ENCODE measurements at regions not wholly inside any gene's neighbourhood (a gene's known extent, or its start where the extent isn't known, plus 50 kb on each side); places are given as distances from the start of the nearest gene placed in this dataset.

GRCh38 chr1:239178961-239179360 is 207.4 kb upstream of the CHRM3 start:
- H3K27me3 ChIP-seq (ENCODE audit: insufficient read depth, low read length) = no peaks in the 10 kb centered on the region
- H2AFZ ChIP-seq (ENCODE audit: low read depth, low read length) = no peak overlapping the region
- H3K4me1 ChIP-seq (ENCODE audit: insufficient read depth, low read length) = peaks cover 2% of the 10 kb centered on the region
- H3K36me3 ChIP-seq (ENCODE audit: insufficient read depth, low read length) = no peaks in the 10 kb centered on the region
- H3K4me3 ChIP-seq (ENCODE audit: low read length) = no peak overlapping the region
- H3K9me3 ChIP-seq (ENCODE audit: low read length) = no peaks in the 10 kb centered on the region

- H3K36me3 ChIP-seq (ENCODE audit: insufficient read depth, low read length) = no peaks in the 10 kb centered on the region
- no peaks in the 10 kb centered on the region for H3K27me3 ChIP-seq (ENCODE audit: insufficient read depth, low read length)
- no peaks in the 10 kb centered on the region for H3K9me3 ChIP-seq (ENCODE audit: low read length)
- H3K4me3 ChIP-seq (ENCODE audit: low read length) = no peak overlapping the region
- no peak overlapping the region for H2AFZ ChIP-seq (ENCODE audit: low read depth, low read length)
- peaks cover 2% of the 10 kb centered on the region for H3K4me1 ChIP-seq (ENCODE audit: insufficient read depth, low read length)
These were observed 211.5 kb upstream of the CHRM3 start for GRCh38 chr1:239174880-239175279.

DNA sequence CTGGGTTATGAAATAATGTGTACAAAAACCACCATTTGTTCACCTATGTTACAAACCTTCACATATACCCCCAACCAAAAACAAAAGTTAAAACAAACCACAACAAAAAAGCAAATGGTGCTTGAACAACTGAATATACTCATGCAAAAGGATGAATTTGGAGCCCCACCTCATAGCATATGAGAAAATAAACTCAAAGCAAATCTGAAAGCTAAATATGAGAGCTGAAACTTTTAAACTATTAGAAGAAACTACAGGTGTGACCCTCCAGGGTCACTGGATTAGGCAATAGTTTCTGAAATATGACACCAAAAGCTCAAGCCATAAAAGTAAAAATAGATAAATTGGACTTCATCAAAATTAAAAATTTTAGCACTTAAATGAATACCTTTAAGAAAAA is 215.5 kb upstream of the CHRM3 start:
- Histone ChIP-seq H3K4me1 (ENCODE audit: insufficient read depth, low read length) (no peaks in the 10 kb centered on the region), H3K9me3 (ENCODE audit: low read length) (no peaks in the 10 kb centered on the region), H3K36me3 (ENCODE audit: insufficient read depth, low read length) (no peaks in the 10 kb centered on the region), H3K27me3 (ENCODE audit: insufficient read depth, low read length) (no peaks in the 10 kb centered on the region), H3K4me3 (ENCODE audit: low read length) (no peak overlapping the region), H2AFZ (ENCODE audit: low read depth, low read length) (no peak overlapping the region)

DNA sequence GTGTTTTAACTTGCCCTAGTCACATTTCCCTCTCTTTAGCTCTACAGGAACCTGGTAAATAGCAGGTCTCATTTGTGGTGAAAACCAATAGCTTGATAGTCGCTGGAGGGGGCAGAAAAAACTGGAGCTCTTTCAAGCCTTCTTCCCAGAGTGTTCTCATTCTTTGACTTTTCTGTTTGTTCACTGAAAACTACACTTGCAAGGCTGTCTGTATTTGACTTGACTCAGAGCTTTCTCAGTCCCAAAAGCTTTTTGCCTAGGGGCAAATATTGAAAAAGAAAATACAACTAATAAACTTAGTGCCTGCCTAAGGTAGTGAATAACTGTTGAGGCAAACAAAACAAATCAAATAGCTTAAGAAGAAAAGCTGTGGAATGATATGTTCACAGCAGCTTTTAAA is 217.1 kb upstream of the CHRM3 start:
- H3K27me3 ChIP-seq (ENCODE audit: insufficient read depth, low read length) = no peaks in the 10 kb centered on the region
- no peaks in the 10 kb centered on the region for H3K36me3 ChIP-seq (ENCODE audit: insufficient read depth, low read length)
- H3K9me3 ChIP-seq (ENCODE audit: low read length) = no peaks in the 10 kb centered on the region
- no peaks in the 10 kb centered on the region for H3K4me1 ChIP-seq (ENCODE audit: insufficient read depth, low read length)
- H2AFZ ChIP-seq (ENCODE audit: low read depth, low read length) = no peak overlapping the region
- no peak overlapping the region for H3K4me3 ChIP-seq (ENCODE audit: low read length)

DNA sequence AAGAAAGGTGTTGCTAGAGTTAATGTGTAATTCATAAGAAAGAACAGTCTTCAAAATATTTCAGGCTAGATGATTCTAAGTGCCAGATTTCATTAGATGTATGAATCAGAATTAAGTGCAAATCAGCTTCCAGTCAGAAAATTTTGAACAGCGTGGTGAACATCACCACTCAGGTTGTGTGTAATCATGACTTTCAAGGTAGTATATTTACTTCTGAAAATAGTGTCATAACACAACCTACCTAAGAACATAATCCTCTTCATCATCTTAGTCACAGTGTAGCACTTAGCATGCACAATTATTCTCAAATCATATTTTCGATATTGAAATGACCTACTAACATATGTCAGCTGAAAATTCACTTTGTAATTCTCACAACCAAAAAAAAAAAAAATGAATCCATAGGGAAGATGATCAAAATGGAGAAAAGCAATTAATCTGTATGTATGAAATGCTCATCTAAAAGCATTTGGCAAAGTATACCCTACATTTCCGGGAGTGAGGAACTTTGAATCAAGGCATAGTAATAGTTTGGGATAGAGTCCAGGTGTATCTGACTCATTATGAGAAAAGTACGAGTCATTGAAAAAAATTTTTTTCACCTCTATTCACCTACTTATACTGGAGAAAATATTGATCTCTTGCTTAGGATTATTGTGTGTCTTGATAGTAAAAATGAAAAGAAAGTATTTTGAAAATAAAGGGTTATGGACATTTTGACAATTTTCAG is 221.8 kb upstream of the CHRM3 start:
- H3K9me3 ChIP-seq (ENCODE audit: low read length) = no peaks in the 10 kb centered on the region

GRCh38 chr1:239155466-239156091 is 230.8 kb upstream of the CHRM3 start:
- Histone ChIP-seq H3K4me3 (ENCODE audit: low read length) (no peak overlapping the region), H2AFZ (ENCODE audit: low read depth, low read length) (no peak overlapping the region), H3K9me3 (ENCODE audit: low read length) (no peaks in the 10 kb centered on the region), H3K4me1 (ENCODE audit: insufficient read depth, low read length) (no peaks in the 10 kb centered on the region), H3K36me3 (ENCODE audit: insufficient read depth, low read length) (no peaks in the 10 kb centered on the region), H3K27me3 (ENCODE audit: insufficient read depth, low read length) (no peaks in the 10 kb centered on the region)

More for the DNA sequence above, 221.8 kb upstream of the CHRM3 start:
- Histone ChIP-seq H3K4me1 (ENCODE audit: insufficient read depth, low read length) (no peaks in the 10 kb centered on the region), H3K27me3 (ENCODE audit: insufficient read depth, low read length) (no peaks in the 10 kb centered on the region), H2AFZ (ENCODE audit: low read depth, low read length) (no peak overlapping the region), H3K4me3 (ENCODE audit: low read length) (no peak overlapping the region), H3K36me3 (ENCODE audit: insufficient read depth, low read length) (no peaks in the 10 kb centered on the region)

- H3K9me3 ChIP-seq (ENCODE audit: low read length) = no peaks in the 10 kb centered on the region
- no peaks in the 10 kb centered on the region for H3K27me3 ChIP-seq (ENCODE audit: insufficient read depth, low read length)
- H3K4me1 ChIP-seq (ENCODE audit: insufficient read depth, low read length) = no peaks in the 10 kb centered on the region
- H3K4me3 ChIP-seq (ENCODE audit: low read length) = no peak overlapping the region
- H3K36me3 ChIP-seq (ENCODE audit: insufficient read depth, low read length) = no peaks in the 10 kb centered on the region
- no peak overlapping the region for H2AFZ ChIP-seq (ENCODE audit: low read depth, low read length)
These were observed 234.4 kb upstream of the CHRM3 start for GRCh38 chr1:239151937-239152336.

DNA sequence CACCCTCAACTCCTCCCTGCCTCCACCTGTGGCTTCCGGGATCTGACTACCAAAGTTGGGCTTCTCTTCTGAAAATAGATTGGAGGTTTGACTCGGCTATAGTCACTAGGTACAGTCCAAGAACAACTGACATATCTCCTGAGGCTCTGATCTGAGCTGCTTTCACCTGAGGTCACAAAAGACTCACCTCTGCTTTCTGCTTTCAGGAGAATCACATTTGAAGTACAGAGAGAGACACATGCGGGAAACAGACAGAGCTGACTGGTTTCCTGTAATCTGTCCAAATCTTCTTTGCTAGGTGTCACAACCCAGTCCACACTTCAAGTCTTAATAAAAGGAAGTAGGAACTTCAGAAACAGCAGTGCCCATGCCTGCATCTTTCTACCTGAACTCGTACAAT is 245.4 kb upstream of the CHRM3 start:
- no peaks in the 10 kb centered on the region for H3K4me1 ChIP-seq (ENCODE audit: insufficient read depth, low read length)
- no peaks in the 10 kb centered on the region for H3K36me3 ChIP-seq (ENCODE audit: insufficient read depth, low read length)
- H3K9me3 ChIP-seq (ENCODE audit: low read length) = no peaks in the 10 kb centered on the region
- H2AFZ ChIP-seq (ENCODE audit: low read depth, low read length) = no peak overlapping the region
- H3K27me3 ChIP-seq (ENCODE audit: insufficient read depth, low read length) = no peaks in the 10 kb centered on the region
- H3K4me3 ChIP-seq (ENCODE audit: low read length) = no peak overlapping the region

GRCh38 chr1:239139801-239140200 is 246.6 kb upstream of the CHRM3 start:
- no peaks in the 10 kb centered on the region for H3K9me3 ChIP-seq (ENCODE audit: low read length)
- H2AFZ ChIP-seq (ENCODE audit: low read depth, low read length) = no peak overlapping the region
- no peaks in the 10 kb centered on the region for H3K36me3 ChIP-seq (ENCODE audit: insufficient read depth, low read length)
- H3K4me3 ChIP-seq (ENCODE audit: low read length) = no peak overlapping the region
- no peaks in the 10 kb centered on the region for H3K27me3 ChIP-seq (ENCODE audit: insufficient read depth, low read length)
- no peaks in the 10 kb centered on the region for H3K4me1 ChIP-seq (ENCODE audit: insufficient read depth, low read length)

GRCh38 chr1:239128541-239128940 is 257.8 kb upstream of the CHRM3 start:
- Histone ChIP-seq H3K36me3 (ENCODE audit: insufficient read depth, low read length) (no peaks in the 10 kb centered on the region), H2AFZ (ENCODE audit: low read depth, low read length) (no peak overlapping the region), H3K4me1 (ENCODE audit: insufficient read depth, low read length) (peaks cover 22% of the 10 kb centered on the region), H3K4me3 (ENCODE audit: low read length) (no peak overlapping the region), H3K27me3 (ENCODE audit: insufficient read depth, low read length) (no peaks in the 10 kb centered on the region), H3K9me3 (ENCODE audit: low read length) (no peaks in the 10 kb centered on the region)

DNA sequence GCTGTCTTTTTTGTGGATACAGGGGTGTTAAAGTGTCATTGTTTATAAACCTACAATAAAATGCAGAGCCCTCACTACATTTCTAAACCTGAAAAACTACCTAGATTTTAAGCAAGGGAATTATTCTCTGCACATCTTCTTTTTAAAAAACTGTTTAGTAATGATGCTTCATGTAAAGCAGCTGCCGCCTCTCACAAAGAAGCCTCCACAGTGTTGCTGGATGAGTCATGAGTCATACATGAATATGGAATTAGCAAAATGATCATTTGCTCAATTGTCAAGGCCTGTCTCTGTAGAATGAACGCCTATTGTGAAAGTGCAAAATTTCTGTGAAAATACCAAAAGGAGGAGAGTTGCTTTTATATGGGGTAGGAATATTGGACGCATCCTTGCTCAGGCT is 259.5 kb upstream of the CHRM3 start:
- Histone ChIP-seq H3K9me3 (ENCODE audit: low read length) (no peaks in the 10 kb centered on the region), H3K4me3 (ENCODE audit: low read length) (no peak overlapping the region), H2AFZ (ENCODE audit: low read depth, low read length) (peak overlapping the region; percentile 49), H3K4me1 (ENCODE audit: insufficient read depth, low read length) (peaks cover 22% of the 10 kb centered on the region), H3K36me3 (ENCODE audit: insufficient read depth, low read length) (no peaks in the 10 kb centered on the region), H3K27me3 (ENCODE audit: insufficient read depth, low read length) (no peaks in the 10 kb centered on the region)

DNA sequence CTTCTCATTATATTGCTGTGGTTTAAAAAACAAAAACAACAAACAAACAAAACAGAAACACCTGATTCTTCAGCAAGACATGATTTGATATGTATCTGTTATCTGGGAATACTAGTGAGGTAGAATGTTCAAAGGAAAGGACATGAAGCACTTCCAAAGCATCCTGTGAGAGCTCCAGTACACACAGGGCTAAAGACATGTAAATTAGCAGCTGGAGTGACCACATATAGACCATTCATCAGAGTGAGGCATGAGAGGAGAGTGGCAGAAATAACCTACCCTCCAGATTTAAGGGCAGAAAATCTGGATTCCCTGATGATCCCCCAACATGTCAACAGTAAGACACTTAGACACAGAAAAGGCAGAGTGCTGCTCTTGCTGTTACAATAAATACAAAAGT is 260.5 kb upstream of the CHRM3 start:
- H3K36me3 ChIP-seq (ENCODE audit: insufficient read depth, low read length) = no peaks in the 10 kb centered on the region
- H3K27me3 ChIP-seq (ENCODE audit: insufficient read depth, low read length) = no peaks in the 10 kb centered on the region
- H3K9me3 ChIP-seq (ENCODE audit: low read length) = no peaks in the 10 kb centered on the region
- H3K4me1 ChIP-seq (ENCODE audit: insufficient read depth, low read length) = peaks cover 22% of the 10 kb centered on the region
- H3K4me3 ChIP-seq (ENCODE audit: low read length) = no peak overlapping the region
- no peak overlapping the region for H2AFZ ChIP-seq (ENCODE audit: low read depth, low read length)

DNA sequence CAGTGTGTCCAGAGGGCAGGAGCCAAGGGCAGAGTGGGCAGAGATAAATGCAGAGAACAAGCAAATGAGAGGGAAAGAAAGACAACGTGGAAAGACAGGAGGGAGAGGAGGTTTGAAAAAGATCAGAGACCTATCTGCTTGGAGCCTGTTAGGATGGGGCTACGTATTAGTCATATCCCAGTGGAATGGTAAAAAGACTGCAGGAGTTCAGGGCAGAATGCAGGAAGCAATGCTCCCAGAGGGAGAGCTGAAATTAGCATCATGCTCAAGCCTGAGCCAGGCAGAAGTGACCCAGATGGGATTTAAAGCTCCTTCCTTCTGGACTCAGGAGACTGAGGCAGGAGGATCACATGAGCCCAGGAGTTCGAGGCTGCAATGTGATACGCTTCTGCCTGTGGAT is 261.3 kb upstream of the CHRM3 start:
- Histone ChIP-seq H3K36me3 (ENCODE audit: insufficient read depth, low read length) (no peaks in the 10 kb centered on the region), H3K9me3 (ENCODE audit: low read length) (no peaks in the 10 kb centered on the region), H3K27me3 (ENCODE audit: insufficient read depth, low read length) (no peaks in the 10 kb centered on the region), H3K4me1 (ENCODE audit: insufficient read depth, low read length) (peaks cover 22% of the 10 kb centered on the region), H3K4me3 (ENCODE audit: low read length) (no peak overlapping the region), H2AFZ (ENCODE audit: low read depth, low read length) (no peak overlapping the region)

DNA sequence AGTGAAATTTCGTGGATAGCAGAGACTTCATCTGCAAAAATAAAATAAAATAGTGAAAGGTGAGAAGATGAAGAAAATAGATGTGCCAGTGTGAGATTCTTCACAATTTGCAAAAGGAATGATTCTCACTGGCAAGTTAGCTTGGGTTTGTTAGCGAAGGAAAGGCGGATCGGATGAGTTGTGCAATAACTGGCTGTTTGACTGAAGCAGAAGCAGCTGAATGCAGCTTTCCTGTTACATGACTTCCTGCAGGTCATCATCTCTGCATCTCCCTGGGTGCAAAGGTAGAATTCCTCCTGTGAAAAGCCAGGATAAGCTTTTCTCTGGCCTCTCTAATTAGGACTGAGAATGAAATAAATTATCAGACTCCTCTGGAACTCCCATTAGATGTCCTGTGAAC is 263.1 kb upstream of the CHRM3 start:
- H3K36me3 ChIP-seq (ENCODE audit: insufficient read depth, low read length) = no peaks in the 10 kb centered on the region
- H3K4me3 ChIP-seq (ENCODE audit: low read length) = no peak overlapping the region
- H3K27me3 ChIP-seq (ENCODE audit: insufficient read depth, low read length) = no peaks in the 10 kb centered on the region
- H2AFZ ChIP-seq (ENCODE audit: low read depth, low read length) = no peak overlapping the region
- H3K4me1 ChIP-seq (ENCODE audit: insufficient read depth, low read length) = peaks cover 22% of the 10 kb centered on the region
- no peaks in the 10 kb centered on the region for H3K9me3 ChIP-seq (ENCODE audit: low read length)

Data from neuron (in vitro differentiated cells).